GM21737 (cell line): ENCODE measurements at regions not wholly inside any gene's neighbourhood (a gene's known extent, or its start where the extent isn't known, plus 50 kb on each side); places are given as distances from the start of the nearest gene placed in this dataset.

Experiments used
- ATAC-seq: cut with Tn5 transposase; IDR thresholded peaks from one replicate; pipeline ENCODE4 v1.9.1; 2021; ENCODE audit warnings: mild to moderate bottlenecking, moderate library complexity; ENCODE audit not compliant: unreplicated experiment

DNA sequence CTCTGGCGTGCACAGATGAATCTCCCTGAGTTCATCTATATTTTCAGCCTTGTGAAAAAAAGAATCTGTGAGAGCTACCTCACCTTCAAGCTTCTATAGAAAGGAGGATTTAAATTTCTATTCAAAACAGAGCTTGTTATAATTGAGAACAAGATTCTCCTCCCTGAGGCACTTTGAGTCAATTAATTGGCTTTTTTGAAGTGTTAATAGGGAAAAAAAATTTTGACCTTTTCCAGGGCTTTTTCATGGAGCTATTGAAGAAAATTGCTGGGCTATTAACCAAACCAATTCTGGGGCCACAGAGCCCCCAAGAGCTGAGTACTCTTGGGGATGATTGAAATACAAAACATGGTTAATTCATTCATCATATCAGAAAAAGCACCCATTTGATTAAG, 225.1 kb downstream of the CMPK2 start:
- no peak for ATAC-seq

DNA sequence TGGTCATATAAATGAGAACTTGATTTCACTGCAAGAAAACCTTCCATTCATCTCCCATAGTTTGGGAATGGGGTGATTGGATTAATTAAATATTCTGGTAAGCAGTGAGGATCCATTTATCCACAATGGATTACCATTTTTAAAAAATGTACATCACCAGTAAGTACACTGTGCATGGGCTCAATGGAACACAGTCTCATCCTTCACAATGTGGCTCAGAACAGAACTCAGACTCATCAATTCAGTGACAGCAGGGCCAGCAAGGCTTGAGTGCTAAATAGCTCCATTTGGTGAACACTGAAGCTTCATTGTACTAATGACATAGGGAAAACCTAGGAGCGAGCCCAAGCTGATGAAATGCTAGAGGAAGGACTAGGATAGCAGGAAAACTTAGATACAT, 223.8 kb downstream of the CMPK2 start:
- ATAC-seq, result no peak

DNA sequence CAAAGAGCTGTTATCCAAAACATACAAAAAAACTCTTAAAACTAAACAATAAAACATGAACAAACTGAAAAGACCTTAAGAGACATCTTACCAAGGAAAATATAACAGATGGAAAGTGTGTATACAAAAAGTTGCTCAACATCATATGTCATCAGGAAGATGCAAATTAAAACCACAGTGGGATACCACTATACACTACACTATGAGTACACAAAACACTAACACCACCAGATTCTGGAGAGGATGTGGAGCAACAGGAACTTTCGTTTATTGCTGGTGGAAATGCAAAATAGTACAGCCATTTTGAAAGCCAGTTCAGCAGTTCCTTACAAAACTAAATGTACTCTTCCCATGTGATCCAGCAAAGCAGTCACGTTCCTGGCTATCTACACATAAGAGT, 221.4 kb downstream of the CMPK2 start:
- ATAC-seq, result no peak

DNA sequence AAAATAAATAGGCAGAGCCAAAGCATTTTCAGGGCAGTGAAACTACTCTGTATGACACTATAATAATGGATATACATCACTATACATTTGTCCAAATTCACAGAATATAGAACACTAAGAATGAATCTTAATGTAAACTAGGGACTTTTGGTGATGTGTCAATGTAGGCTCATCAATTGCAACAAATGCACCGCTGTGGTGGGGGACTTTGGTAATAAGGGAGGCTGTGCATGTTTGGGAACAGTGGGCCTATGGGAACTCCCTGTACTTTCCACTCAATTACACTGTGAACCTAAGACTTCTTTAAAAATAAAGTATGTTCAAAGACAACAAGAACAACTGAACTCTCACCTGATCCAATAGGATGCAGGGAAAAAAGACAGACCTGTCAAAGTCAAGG, 220.7 kb downstream of the CMPK2 start:
- ATAC-seq, result no peak

DNA sequence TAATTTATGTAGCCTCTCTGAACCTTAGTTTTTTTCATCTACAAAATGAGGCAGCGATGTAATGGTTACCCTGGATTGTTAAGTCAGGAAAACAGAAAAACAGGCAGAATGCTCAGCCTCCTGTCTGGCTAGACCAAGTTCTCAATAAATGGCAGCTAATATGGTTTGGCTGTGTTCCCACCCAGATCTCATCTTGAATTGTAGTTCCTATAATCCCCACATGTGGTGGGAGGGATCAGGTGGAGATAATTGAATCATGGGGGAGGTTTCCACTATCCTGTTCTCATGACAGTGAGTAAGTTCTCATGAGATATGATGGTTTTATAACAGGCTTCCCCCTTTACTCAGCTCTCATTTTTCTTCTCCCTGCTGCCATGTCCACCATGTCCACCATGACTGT, 220.0 kb downstream of the CMPK2 start:
- no peak for ATAC-seq

DNA sequence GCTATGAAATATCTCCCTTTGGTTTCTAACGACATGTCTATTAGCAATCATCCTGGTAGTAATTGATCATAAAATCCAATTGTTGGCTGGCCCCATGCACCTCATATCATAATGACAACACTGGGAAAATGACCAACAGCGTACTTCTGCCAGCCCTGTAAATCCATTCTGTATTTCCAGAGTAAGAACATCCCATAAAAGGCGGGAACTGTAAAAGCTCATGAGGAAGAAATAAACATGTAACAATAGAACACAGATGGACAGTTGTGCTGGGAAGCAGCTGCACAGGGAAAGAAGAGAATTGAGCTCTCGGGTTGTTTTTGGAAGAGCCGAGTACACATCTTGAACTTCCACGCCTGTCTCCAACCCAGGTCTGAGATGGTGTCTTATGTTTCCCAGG, 218.7 kb downstream of the CMPK2 start:
- ATAC-seq, result no peak

GRCh38 chr2:6648596-6649247, 217.0 kb downstream of the CMPK2 start:
- ATAC-seq, result no peak

DNA sequence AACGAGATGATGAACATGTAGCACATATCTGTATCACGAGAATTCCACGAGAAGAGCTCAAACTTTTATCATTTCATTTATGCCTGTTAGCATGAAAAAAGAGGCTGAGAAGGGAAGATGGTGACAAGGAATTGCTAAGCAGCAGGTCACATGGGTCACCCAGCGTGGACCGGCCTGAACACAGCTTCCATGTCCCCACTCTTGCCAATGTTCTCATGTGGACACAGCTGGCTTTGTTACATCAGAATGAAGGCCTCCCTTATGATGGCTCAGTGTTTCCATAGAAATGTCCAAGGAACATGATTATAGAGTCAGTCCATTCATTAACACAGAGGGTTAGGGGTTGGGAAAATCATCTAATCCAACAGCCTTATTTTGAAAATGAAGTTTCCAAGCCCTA, 215.4 kb downstream of the CMPK2 start:
- ATAC-seq, result no peak

- no peak for ATAC-seq
Observed at GRCh38 chr2:6652251-6652650, 213.5 kb downstream of the CMPK2 start.

GRCh38 chr2:6653281-6653750, 212.4 kb downstream of the CMPK2 start:
- ATAC-seq, result no peak

GRCh38 chr2:6654279-6654678, 211.4 kb downstream of the CMPK2 start:
- no peak for ATAC-seq

DNA sequence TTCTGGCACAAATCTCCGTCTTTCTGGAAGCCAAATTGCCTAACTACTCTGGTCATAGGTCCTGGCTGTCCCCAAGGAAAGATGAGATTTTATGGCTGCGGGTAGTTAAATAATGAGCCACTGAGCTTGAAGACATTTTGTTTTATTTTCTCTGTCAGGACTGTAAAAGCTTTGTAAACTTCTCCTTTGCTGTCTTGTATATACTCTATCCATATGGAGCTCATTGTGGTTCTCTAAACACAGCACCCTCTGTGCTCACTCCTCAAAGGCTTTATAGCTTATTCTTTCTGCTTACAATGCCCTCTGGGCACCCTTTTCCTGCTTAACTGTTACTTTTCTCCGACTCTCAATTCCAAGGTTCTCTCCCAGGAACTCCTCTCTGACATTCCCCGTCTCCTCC, 209.1 kb downstream of the CMPK2 start:
- ATAC-seq, result no peak

DNA sequence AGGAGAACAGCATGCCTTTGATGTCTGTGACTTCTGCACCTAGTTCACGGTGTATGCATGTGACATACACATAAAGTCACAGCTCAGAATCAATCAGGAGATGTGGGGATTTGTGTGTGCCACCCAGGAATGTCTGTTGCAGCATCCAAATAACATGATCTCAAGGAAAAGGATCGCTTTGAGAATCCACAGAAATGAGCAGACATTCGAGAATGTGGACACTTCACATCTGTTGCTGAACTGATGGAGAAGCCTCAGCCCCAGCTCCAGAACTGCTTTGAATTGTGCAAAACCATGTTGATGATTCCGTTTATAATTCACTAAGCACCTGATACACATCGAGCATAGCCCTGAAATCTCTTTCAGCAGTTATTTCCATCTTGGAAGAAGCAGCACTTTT, 208.6 kb downstream of the CMPK2 start:
- no peak for ATAC-seq

- peak; percentile 99 for ATAC-seq
Observed at GRCh38 chr2:6657855-6658254, 207.9 kb downstream of the CMPK2 start.

- ATAC-seq, result no peak
Observed at GRCh38 chr2:6664332-6665061, 201.2 kb downstream of the CMPK2 start.

DNA sequence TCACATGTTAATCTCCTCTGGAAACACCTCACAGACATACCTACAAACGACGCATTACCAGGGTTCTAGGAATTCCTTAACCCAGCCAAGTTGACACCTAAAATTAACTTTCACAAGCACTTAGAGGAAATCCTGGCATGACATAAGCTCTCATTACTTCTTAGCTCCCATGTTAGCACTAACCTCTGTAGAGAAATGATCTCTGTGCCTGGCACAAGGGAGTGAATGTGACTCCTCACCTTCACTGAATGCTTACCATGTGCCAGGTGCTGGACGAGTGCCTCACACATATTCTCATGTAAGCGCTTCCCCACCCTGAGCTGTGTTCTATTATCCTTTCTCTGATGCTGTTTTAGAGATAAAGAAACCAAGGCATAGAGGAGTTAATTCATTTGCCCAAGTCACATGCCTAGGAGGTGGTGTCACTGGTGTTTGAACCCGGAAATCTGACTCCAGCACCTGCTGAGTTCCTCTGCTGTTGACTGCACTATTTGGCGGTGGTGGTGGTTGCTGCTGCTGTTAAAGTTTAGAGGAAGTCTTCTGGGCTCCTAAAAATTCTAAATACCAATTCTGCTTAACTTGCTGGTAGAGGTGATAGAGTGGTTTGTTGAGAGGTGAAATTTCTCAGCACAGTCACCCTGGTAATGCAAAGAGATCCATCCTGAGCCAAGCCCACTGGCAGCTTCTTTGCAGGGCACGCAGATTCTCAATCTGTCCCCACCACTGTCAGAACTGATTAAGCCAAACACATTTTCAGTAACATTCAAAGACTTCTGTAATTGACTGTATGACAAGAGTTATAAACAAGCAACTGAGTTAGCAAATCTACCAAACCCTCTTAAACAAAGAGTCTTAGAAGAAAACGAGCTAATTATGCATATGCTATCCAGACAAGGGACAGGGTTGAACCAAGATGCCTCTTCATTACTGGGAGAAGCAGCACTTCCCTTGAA, 200.3 kb downstream of the CMPK2 start:
- no peak for ATAC-seq

DNA sequence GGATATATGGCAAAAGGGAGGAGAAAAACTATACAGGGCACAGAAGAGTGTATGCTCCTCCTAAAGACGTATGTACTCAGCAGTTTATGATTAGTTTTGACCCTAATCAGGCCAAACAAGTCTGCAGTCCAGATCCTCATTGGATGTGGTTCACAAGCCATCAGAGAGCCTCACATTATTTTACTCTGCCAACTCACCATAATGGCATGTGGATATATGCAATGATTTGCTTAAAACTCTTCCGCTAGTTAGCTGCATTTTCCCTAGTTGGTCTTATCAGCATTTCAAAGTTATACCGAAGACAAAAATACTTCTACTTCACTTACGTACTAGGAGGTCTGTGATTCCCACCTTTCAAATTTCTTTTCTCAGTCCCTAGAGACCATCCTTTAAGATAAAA, 198.4 kb downstream of the CMPK2 start:
- ATAC-seq, result no peak

DNA sequence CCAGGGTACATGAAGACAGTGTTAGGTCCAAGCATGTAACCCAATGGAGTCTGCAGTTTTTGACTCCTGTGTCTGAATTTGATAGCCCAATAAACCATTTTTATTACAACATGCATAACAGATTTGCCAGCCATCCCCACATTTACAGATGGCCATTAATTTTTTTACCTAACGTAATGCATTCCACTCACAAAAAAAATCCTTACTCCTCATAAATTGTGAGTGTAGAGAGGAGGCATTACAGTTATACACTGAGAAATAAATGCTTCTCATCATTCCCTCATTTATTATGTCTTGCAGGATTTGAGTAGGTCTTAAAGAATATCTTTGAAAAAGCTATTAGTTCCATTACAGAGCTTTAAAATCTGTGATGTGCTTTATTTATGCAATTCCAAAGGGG, 193.8 kb downstream of the CMPK2 start:
- no peak for ATAC-seq

GRCh38 chr2:6674381-6674780, 191.3 kb downstream of the CMPK2 start:
- ATAC-seq, result no peak

- ATAC-seq, result no peak
Observed at GRCh38 chr2:6675791-6676190, 189.9 kb downstream of the CMPK2 start.

DNA sequence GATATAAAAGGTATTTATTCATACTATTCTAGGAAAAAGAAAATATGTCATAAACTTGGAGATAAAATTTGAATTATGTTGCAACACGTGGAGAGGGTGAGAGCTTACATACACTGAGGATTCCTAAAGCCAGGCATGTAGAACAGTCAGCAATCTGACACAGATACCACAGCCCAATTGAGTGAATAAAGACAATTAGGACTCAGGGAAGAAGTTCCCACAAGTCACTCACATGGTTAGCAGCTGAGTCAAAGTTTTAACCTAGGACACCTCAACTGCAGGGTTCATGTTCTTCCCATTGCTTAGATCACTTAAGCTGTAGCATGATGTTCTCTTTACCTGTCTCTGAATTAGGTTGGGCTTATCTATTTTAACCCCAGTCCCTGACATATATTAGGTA, 189.5 kb downstream of the CMPK2 start:
- no peak for ATAC-seq

- no peak for ATAC-seq
Observed at GRCh38 chr2:6676776-6677175, 188.9 kb downstream of the CMPK2 start.
